Upper lobe of left lung (tissue), 6 donors: ENCODE measurements at regions not wholly inside any gene's neighbourhood (a gene's known extent, or its start where the extent isn't known, plus 50 kb on each side); places are given as distances from the start of the nearest gene placed in this dataset.

Experiments
- ATAC-seq, 2 donors: fragments of 200-7000 bp; cut with Tn5 transposase; one replicate each; pipeline ENCODE4 v1.9.1; 2022; ENCODE audit warnings: mild to moderate bottlenecking in 2 of 2, moderate library complexity in 2 of 2; ENCODE audit not compliant: low FRiP score in 2 of 2
- DNase-seq, 2 donors: peaks; one replicate each; pipeline ENCODE4 v3.0.0-alpha.2; 2019 to 2020
- H3K27ac ChIP-seq, 4 donors: fragments of 200-600 bp; sonication (generic); one replicate each; pipeline ENCODE4 v1.5.1; 2016 to 2019
- H3K27me3 ChIP-seq, 4 donors: fragments of 200-600 bp; sonication (generic); one replicate each; pipeline ENCODE4 v1.5.1; 2017 to 2019
- H3K36me3 ChIP-seq, 4 donors: fragments of 200-600 bp; sonication (generic); one replicate each; pipeline ENCODE4 v1.5.1; 2016 to 2019
- H3K4me1 ChIP-seq, 4 donors: fragments of 200-600 bp; sonication (generic); one replicate each; pipeline ENCODE4 v1.5.1; 2018 to 2019
- H3K4me3 ChIP-seq, 4 donors: fragments of 200-600 bp; sonication (generic); one replicate each; pipeline ENCODE4 v1.5.1; 2017 to 2019; ENCODE audit warnings: mild to moderate bottlenecking in 2 of 4, moderate library complexity in 1 of 4
- H3K9me3 ChIP-seq, 4 donors: fragments of 200-600 bp; sonication (generic); one replicate each; pipeline ENCODE4 v1.5.1; 2018 to 2019
- EP300 ChIP-seq, 4 donors: sonication (generic); formaldehyde crosslinking; IDR thresholded peaks; one replicate each; pipeline ENCODE4 v1.5.1; 2017; ENCODE audit warnings: antibody characterized with exemption in 4 of 4, control low read depth in 2 of 4
- POLR2A ChIP-seq, 4 donors: fragments of 450-650 bp; IDR thresholded peaks; one replicate each; pipeline ENCODE4 v1.5.1; 2016 to 2017; ENCODE audit warnings: antibody characterized with exemption in 4 of 4, mild to moderate bottlenecking in 2 of 4
- POLR2AphosphoS5 ChIP-seq, 2 donors: sonication (generic); formaldehyde crosslinking; IDR thresholded peaks; one replicate each; pipeline ENCODE4 v1.5.1; 2017; ENCODE audit warnings: antibody characterized with exemption in 2 of 2
- WGBS, 2 donors: methylation state at CpG; one replicate each; pipeline ENCODE4 v1.1.5; 2017 to 2018; 5-methylcytosine and 5-hydroxymethylcytosine counted together
- TF ChIP-seq, protein P1 (sequence below), 6 experiments: fragments of 450-650 bp in 4 of 6; fragments of 200-600 bp in 2 of 6; sonication (generic) in 2 of 6; IDR thresholded peaks; one replicate each; pipeline ENCODE4 v1.5.1; 2016 to 2019; ENCODE audit warnings: antibody characterized with exemption in 6 of 6
- donor health status: DM: no; HTN: no; CAD: no; lungs with moderate emphysema.
- donor health status: DM: no; HTN: yes; CAD: no; lungs with severe emphysema.

DNA sequence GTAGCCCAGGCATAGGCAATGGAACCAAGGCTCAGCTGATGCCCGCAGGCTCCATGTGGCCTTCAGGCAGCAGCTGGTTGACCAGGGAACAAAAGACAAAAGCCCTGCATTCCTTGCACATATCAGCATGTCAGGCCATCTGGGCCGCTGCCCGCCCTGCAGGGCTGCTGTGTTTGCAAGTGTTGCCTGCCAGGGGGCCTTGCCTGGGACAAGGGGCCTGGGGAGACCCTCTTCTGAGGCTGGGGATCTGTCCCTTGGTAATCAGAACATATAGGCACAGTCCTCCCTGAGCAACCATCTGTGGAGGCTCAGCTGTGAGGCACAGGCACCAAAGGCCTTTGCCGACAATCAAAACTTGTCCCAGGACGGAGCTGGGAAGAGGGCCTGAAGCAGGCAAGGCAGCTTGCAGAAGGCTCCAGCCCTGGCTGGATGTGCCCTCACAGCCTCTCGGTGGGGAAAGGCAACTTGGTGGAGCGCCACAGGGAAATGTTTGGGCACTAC lies 138.2 kb downstream of the TPRA1 start:
- Histone ChIP-seq H3K4me1 (peaks cover 19 to 24% (median 23%) of the 10 kb centered on the region in 4 donors), H3K4me3 (no peak overlapping the region), H3K36me3 (no peaks in the 10 kb centered on the region), H3K27me3 (peaks cover 0 to 16% (median 5%) of the 10 kb centered on the region in 4 donors), H3K27ac (no peak overlapping the region), H3K9me3 (no peaks in the 10 kb centered on the region)
- TF ChIP-seq, protein P1, sequence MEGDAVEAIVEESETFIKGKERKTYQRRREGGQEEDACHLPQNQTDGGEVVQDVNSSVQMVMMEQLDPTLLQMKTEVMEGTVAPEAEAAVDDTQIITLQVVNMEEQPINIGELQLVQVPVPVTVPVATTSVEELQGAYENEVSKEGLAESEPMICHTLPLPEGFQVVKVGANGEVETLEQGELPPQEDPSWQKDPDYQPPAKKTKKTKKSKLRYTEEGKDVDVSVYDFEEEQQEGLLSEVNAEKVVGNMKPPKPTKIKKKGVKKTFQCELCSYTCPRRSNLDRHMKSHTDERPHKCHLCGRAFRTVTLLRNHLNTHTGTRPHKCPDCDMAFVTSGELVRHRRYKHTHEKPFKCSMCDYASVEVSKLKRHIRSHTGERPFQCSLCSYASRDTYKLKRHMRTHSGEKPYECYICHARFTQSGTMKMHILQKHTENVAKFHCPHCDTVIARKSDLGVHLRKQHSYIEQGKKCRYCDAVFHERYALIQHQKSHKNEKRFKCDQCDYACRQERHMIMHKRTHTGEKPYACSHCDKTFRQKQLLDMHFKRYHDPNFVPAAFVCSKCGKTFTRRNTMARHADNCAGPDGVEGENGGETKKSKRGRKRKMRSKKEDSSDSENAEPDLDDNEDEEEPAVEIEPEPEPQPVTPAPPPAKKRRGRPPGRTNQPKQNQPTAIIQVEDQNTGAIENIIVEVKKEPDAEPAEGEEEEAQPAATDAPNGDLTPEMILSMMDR (IDR thresholded peaks at IDR 0.05), result no peak
- TF ChIP-seq POLR2AphosphoS5 (IDR thresholded peaks at IDR 0.05), result no peak
- no peak for TF ChIP-seq EP300 (IDR thresholded peaks at IDR 0.05)
- TF ChIP-seq POLR2A (IDR thresholded peaks at IDR 0.05), result no peak
- WGBS, 2 donors, result 87 to 96% methylated on average over 4 to 7 of the region's 7 CpGs
- DNase-seq, result peak; percentile 14 to 39
- no peak for ATAC-seq

DNA sequence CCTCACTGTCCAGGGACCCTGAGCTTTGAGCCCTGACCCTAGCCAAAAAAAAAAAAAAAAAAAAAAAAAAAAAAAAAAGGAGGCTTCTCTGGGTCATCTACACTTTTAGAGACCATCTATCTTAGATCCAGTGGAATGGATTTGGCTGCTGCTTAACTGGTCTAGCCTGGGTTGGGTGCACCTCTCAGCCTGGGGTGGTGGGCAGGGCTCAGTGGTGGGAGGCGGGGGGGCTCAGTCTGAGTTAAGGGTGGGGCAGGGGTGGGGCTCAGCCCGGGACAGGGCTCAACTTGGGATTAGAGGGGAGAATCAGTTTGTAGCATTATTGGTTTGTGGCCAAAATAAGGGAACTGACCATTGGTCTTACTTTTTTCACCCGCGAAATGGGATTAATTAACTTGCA lies 139.2 kb downstream of the TPRA1 start:
- TF ChIP-seq, protein P1 (IDR thresholded peaks at IDR 0.05), result no peak
- TF ChIP-seq POLR2A (IDR thresholded peaks at IDR 0.05) (no peak), POLR2AphosphoS5 (IDR thresholded peaks at IDR 0.05) (no peak), EP300 (IDR thresholded peaks at IDR 0.05) (no peak)
- DNase-seq (no peak), ATAC-seq (no peak)
- Histone ChIP-seq H3K27me3 (peaks cover 0 to 8% (median under 1%) of the 10 kb centered on the region in 4 donors), H3K4me1 (peaks cover 11 to 14% (median 13%) of the 10 kb centered on the region in 4 donors), H3K9me3 (no peaks in the 10 kb centered on the region), H3K27ac (no peak overlapping the region), H3K4me3 (no peak overlapping the region), H3K36me3 (no peaks in the 10 kb centered on the region)
- 84% methylated on average over 4 of the region's 4 CpGs for WGBS, 2 donors

DNA sequence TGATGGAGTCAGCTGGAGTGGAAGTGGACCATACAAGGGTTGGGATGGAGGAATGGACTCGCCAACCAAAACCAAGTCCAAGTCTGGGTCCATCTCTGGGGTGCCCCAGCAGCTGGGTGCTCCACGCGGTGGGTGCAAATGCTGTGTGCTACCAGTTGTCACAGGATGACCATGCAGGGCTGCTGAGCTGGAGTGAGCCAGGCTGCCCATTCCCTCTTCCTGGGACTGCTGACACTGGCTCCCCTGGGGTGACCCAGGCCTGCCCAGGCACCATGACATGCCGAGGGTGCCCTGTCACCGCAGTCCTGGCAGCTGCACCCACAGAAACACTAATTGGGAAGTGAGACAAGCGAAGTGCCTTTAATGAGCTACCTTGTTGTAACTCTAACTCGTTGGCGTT lies 140.2 kb downstream of the TPRA1 start:
- Histone ChIP-seq H3K4me3 (no peak overlapping the region), H3K4me1 (peaks cover under 1 to 4% (median 3%) of the 10 kb centered on the region in 4 donors), H3K27me3 (no peaks in the 10 kb centered on the region), H3K27ac (no peak overlapping the region), H3K9me3 (no peaks in the 10 kb centered on the region), H3K36me3 (no peaks in the 10 kb centered on the region)
- WGBS, 2 donors, result 86 to 95% methylated on average over 6 to 8 of the region's 8 CpGs
- peak; percentile 19 to 38 for DNase-seq
- no peak for ATAC-seq
- TF ChIP-seq EP300 (IDR thresholded peaks at IDR 0.05) (no peak), POLR2A (IDR thresholded peaks at IDR 0.05) (no peak), POLR2AphosphoS5 (IDR thresholded peaks at IDR 0.05) (no peak)
- TF ChIP-seq, protein P1 (IDR thresholded peaks at IDR 0.05), result no peak

DNA sequence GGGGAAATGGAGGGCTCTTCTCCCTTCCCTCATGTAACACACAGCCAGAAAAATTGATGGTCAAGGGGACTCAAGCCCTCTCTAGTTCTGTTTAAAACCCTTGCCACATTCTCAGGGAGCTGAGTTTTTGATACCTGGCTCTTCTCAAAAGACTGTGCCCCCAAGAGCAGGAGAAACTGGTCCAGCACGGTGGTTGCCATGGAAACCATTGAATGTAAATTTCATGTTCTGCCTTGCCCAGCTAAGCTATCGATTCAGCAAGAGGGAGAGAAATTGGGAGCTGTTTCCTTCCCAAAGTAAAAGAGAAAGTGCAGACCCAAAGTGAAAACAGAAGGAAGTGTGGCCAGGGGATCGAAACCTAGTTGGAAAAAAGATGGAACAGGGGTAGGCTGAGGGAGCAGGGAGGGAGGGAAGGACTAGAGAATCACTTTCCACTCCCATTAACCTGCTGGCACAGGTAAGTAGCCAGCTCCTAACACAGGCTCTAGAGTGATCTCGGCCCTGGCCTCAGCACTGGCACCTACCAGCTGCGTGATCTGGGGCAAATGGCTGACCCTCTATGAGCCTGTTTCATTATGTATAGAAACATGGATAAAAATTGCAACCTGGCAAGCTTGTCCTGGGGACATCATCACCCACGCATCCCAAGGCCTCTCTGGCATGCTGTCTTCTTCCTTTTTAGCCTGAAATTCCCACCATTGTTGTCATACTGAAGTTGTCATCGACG lies 140.9 kb downstream of the TPRA1 start:
- Histone ChIP-seq H3K27me3 (no peaks in the 10 kb centered on the region), H3K27ac (no peak overlapping the region), H3K36me3 (no peaks in the 10 kb centered on the region), H3K4me1 (no peaks in the 10 kb centered on the region), H3K9me3 (no peaks in the 10 kb centered on the region), H3K4me3 (no peak overlapping the region)
- WGBS, 2 donors, result 58 to 66% methylated on average over 8 of the region's 8 CpGs
- ATAC-seq (no peak), DNase-seq (peak in 1 of 2 donors; percentile 2)
- TF ChIP-seq, protein P1 (IDR thresholded peaks at IDR 0.05), result no peak
- TF ChIP-seq POLR2AphosphoS5 (IDR thresholded peaks at IDR 0.05), result no peak
- TF ChIP-seq POLR2A (IDR thresholded peaks at IDR 0.05), result no peak
- TF ChIP-seq EP300 (IDR thresholded peaks at IDR 0.05), result no peak
